ENCODE measurements at regions not wholly inside any gene's neighbourhood (a gene's known extent, or its start where the extent isn't known, plus 50 kb on each side); places are given as distances from the start of the nearest gene placed in this dataset.

DNA sequence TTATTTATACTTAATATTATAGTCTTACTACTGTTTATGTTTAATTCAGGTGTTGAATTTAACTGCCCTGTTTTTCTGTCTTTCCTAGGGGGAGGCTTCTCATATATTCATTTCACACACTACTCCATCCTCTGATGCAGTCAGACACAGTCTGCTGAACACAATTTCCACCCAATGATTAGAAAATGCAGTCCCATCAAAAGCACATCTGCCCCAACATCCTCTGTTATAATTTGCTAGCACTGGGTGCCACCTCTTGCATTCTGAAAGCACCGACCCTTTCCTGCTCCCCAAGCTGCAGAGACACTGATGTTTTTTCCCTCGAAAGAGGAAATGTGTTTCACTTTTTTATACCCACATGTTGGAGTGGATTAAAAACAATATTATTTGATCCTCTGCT lies 474.7 kb downstream of the PID1 start:
- no peak for ATAC-seq
- no peak for TF ChIP-seq TCF7L2 (IDR thresholded peaks at IDR 0.05; ENCODE audit: low read depth, low read length)
- TF ChIP-seq, protein P1, sequence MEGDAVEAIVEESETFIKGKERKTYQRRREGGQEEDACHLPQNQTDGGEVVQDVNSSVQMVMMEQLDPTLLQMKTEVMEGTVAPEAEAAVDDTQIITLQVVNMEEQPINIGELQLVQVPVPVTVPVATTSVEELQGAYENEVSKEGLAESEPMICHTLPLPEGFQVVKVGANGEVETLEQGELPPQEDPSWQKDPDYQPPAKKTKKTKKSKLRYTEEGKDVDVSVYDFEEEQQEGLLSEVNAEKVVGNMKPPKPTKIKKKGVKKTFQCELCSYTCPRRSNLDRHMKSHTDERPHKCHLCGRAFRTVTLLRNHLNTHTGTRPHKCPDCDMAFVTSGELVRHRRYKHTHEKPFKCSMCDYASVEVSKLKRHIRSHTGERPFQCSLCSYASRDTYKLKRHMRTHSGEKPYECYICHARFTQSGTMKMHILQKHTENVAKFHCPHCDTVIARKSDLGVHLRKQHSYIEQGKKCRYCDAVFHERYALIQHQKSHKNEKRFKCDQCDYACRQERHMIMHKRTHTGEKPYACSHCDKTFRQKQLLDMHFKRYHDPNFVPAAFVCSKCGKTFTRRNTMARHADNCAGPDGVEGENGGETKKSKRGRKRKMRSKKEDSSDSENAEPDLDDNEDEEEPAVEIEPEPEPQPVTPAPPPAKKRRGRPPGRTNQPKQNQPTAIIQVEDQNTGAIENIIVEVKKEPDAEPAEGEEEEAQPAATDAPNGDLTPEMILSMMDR (IDR thresholded peaks at IDR 0.05), result no peak
- no peak for TF ChIP-seq POLR2AphosphoS5 (IDR thresholded peaks at IDR 0.05; ENCODE audit: low read depth, low read length)
- TF ChIP-seq, protein P2, sequence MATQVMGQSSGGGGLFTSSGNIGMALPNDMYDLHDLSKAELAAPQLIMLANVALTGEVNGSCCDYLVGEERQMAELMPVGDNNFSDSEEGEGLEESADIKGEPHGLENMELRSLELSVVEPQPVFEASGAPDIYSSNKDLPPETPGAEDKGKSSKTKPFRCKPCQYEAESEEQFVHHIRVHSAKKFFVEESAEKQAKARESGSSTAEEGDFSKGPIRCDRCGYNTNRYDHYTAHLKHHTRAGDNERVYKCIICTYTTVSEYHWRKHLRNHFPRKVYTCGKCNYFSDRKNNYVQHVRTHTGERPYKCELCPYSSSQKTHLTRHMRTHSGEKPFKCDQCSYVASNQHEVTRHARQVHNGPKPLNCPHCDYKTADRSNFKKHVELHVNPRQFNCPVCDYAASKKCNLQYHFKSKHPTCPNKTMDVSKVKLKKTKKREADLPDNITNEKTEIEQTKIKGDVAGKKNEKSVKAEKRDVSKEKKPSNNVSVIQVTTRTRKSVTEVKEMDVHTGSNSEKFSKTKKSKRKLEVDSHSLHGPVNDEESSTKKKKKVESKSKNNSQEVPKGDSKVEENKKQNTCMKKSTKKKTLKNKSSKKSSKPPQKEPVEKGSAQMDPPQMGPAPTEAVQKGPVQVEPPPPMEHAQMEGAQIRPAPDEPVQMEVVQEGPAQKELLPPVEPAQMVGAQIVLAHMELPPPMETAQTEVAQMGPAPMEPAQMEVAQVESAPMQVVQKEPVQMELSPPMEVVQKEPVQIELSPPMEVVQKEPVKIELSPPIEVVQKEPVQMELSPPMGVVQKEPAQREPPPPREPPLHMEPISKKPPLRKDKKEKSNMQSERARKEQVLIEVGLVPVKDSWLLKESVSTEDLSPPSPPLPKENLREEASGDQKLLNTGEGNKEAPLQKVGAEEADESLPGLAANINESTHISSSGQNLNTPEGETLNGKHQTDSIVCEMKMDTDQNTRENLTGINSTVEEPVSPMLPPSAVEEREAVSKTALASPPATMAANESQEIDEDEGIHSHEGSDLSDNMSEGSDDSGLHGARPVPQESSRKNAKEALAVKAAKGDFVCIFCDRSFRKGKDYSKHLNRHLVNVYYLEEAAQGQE (IDR thresholded peaks at IDR 0.05; ENCODE audit: insufficient read depth in 1 of 2, low read depth in 2 of 2, low read length in 1 of 2), result no peak
- TF ChIP-seq SIN3A (IDR thresholded peaks at IDR 0.05; ENCODE audit: borderline replicate concordance, insufficient read depth, low read depth, low read length), result no peak
- Histone ChIP-seq H3K9me3 (ENCODE audit: control insufficient read depth, insufficient read depth, low read depth, low read length) (no peaks in the 10 kb centered on the region), H3K4me3 (ENCODE audit: low read depth in 2 of 2, low read length in 2 of 2) (no peak overlapping the region), H3K27me3 (ENCODE audit: control insufficient read depth, insufficient read depth, low read length) (no peaks in the 10 kb centered on the region), H3K4me1 (ENCODE audit: control insufficient read depth, insufficient read depth, low read length) (no peaks in the 10 kb centered on the region), H3K27ac (ENCODE audit: low read length) (no peak overlapping the region), H3K36me3 (ENCODE audit: control insufficient read depth, insufficient read depth, low read length) (no peaks in the 10 kb centered on the region)
- in situ Hi-C loops (cut with HindIII; ENCODE audit: low pct_unique_long_range_greater_than_20kb, low sequenced_read_pairs), result no loop called here
- POLR2A ChIA-PET, result no interaction called here
- CTCF ChIA-PET, result no interaction called here
- no TSS peak for BruUV-seq (replicated peaks)
- DNase-seq (ENCODE audit: low read depth, low spot score), result no peak
- intact Hi-C loops (cut with micrococcal nuclease; ENCODE audit: unreplicated experiment), result no loop called here

- intact Hi-C loops (cut with micrococcal nuclease; ENCODE audit: unreplicated experiment), result no loop called here
- no peak overlapping the region for H3K4me3 ChIP-seq (ENCODE audit: low read depth in 2 of 2, low read length in 2 of 2)
- no peaks in the 10 kb centered on the region for H3K27me3 ChIP-seq (ENCODE audit: control insufficient read depth, insufficient read depth, low read length)
- DNase-seq (ENCODE audit: low read depth, low spot score) (no peak), ATAC-seq (no peak)
- ChIA-PET POLR2A (no interaction called here), CTCF (no interaction called here)
- H3K9me3 ChIP-seq (ENCODE audit: control insufficient read depth, insufficient read depth, low read depth, low read length), result no peaks in the 10 kb centered on the region
- H3K4me1 ChIP-seq (ENCODE audit: control insufficient read depth, insufficient read depth, low read length), result no peaks in the 10 kb centered on the region
- H3K27ac ChIP-seq (ENCODE audit: low read length), result no peak overlapping the region
- no TSS peak for BruUV-seq (replicated peaks)
- TF ChIP-seq, protein P1 (IDR thresholded peaks at IDR 0.05), result no peak
- no peak for TF ChIP-seq SIN3A (IDR thresholded peaks at IDR 0.05; ENCODE audit: borderline replicate concordance, insufficient read depth, low read depth, low read length)
- TF ChIP-seq, protein P2 (IDR thresholded peaks at IDR 0.05; ENCODE audit: insufficient read depth in 1 of 2, low read depth in 2 of 2, low read length in 1 of 2), result no peak
- TF ChIP-seq POLR2AphosphoS5 (IDR thresholded peaks at IDR 0.05; ENCODE audit: low read depth, low read length), result no peak
- no peak for TF ChIP-seq TCF7L2 (IDR thresholded peaks at IDR 0.05; ENCODE audit: low read depth, low read length)
- in situ Hi-C loops (cut with HindIII; ENCODE audit: low pct_unique_long_range_greater_than_20kb, low sequenced_read_pairs), result no loop called here
- no peaks in the 10 kb centered on the region for H3K36me3 ChIP-seq (ENCODE audit: control insufficient read depth, insufficient read depth, low read length)
Observed at GRCh38 chr2:228793116-228793515, 478.0 kb downstream of the PID1 start.

Data from Panc1 (cell line).